Aorta (tissue), 5 donors: ENCODE measurements at regions not wholly inside any gene's neighbourhood (a gene's known extent, or its start where the extent isn't known, plus 50 kb on each side); places are given as distances from the start of the nearest gene placed in this dataset.

Experiments
- ATAC-seq: fragments of 200-7000 bp; cut with Tn5 transposase; one replicate; pipeline ENCODE4 v1.9.1; 2022; ENCODE audit warnings: moderate library complexity; ENCODE audit not compliant: low FRiP score
- DNase-seq, 2 donors: peaks; one replicate each; pipeline ENCODE4 v3.0.0-alpha.2; 2020
- H3K27ac ChIP-seq, 2 donors: one replicate each; pipeline ENCODE4 v1.5.1; 2013; ENCODE audit warnings: low read length in 2 of 2, mild to moderate bottlenecking in 2 of 2, moderate library complexity in 2 of 2, control low read depth in 1 of 2, inconsistent platforms in 1 of 2, low read depth in 1 of 2
- H3K27me3 ChIP-seq, 2 donors: one replicate each; pipeline ENCODE4 v1.6.1; 2013; ENCODE audit warnings: control low read depth in 1 of 2, low read length in 1 of 2, mild to moderate bottlenecking in 1 of 2, moderate library complexity in 1 of 2; ENCODE audit not compliant: insufficient read depth in 2 of 2, control insufficient read depth in 1 of 2
- H3K36me3 ChIP-seq, 2 donors: one replicate each; pipeline ENCODE4 v1.6.1; 2013; ENCODE audit warnings: control low read depth in 1 of 2, low read length in 1 of 2, mild to moderate bottlenecking in 1 of 2; ENCODE audit not compliant: insufficient read depth in 2 of 2, control insufficient read depth in 1 of 2
- H3K4me1 ChIP-seq, 2 donors: one replicate each; pipeline ENCODE4 v1.6.1; 2013; ENCODE audit warnings: low read length in 2 of 2, control low read depth in 1 of 2, mild to moderate bottlenecking in 1 of 2, moderate library complexity in 1 of 2; ENCODE audit not compliant: insufficient read depth in 2 of 2, control insufficient read depth in 1 of 2
- H3K4me3 ChIP-seq, 2 donors: one replicate each; pipeline ENCODE4 v1.5.1; 2013; ENCODE audit warnings: low read length in 2 of 2, control low read depth in 1 of 2, mild to moderate bottlenecking in 1 of 2
- H3K9me3 ChIP-seq: one replicate; pipeline ENCODE4 v1.6.1; 2013; ENCODE audit warnings: mild to moderate bottlenecking, low read length; ENCODE audit not compliant: control insufficient read depth
- WGBS, 2 donors: extraction: QIAGEN DNeasy Blood & Tissue Kit; methylation state at CpG; one replicate each; pipeline ENCODE4 v1.1.7; 2013; 5-methylcytosine and 5-hydroxymethylcytosine counted together
- intact Hi-C, 2 donors: fragments of 100-400 bp; cut with DNase I; formaldehyde crosslinking; loops; one replicate each; pipeline versions ENCODE4 v1.14.2 to v1.15.0; 2022
- donor health status: healthy with polysubstance abuse.
- donor health status: Bipolar disorder and iron deficiency.
- donor health status: DM: no; HTN: no; CAD: no.
- donor health status: DM: no; HTN: no; CAD: no.
- donor health status: DM: yes; HTN: yes; CAD: no.

DNA sequence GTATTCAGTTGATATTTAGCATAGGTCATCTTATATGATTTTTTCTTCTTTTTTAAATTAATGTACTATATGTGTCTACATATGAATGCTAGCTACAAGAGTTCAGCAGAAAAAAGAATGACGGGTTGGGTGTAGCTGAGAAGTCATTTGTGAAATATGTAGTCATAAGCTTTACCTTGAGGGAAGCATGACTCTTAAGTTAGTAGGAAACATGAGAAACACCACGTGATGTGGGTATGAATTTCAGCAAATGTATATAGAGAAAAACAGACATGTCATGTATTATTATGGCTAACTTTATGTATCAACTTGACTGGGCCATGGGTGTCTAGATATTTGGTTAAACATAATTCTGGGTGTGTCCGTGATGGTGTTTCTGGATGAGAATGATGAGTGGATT, 125.0 kb downstream of the RAP2B start:
- DNase-seq = no peak
- no peaks in the 10 kb centered on the region for H3K27me3 ChIP-seq
- H3K4me3 ChIP-seq = no peak overlapping the region
- WGBS, 2 donors = 94 to 99% methylated on average over 3 of the region's 3 CpGs
- intact Hi-C loops = loop anchor here in 1 of 2 donors (5.0 to 10.0 kb wide), 2 partner anchors 125 to 242 kb away; partner anchors contain the start of gene RAP2B
- no peak overlapping the region for H3K27ac ChIP-seq
- no peaks in the 10 kb centered on the region for H3K36me3 ChIP-seq
- H3K9me3 ChIP-seq = no peaks in the 10 kb centered on the region
- ATAC-seq = no peak
- no peaks in the 10 kb centered on the region for H3K4me1 ChIP-seq

GRCh38 chr3:153289334-153289808, 127.3 kb downstream of the RAP2B start:
- 33 to 40% methylated on average over 3 of the region's 3 CpGs for WGBS, 2 donors
- H3K9me3 ChIP-seq = no peaks in the 10 kb centered on the region
- H3K27me3 ChIP-seq = no peaks in the 10 kb centered on the region
- ATAC-seq (no peak), DNase-seq (no peak)
- intact Hi-C loops = loop anchor here in 1 of 2 donors (5.0 to 10.0 kb wide), 2 partner anchors 127 to 245 kb away; partner anchors contain the start of gene RAP2B
- H3K36me3 ChIP-seq = no peaks in the 10 kb centered on the region
- H3K27ac ChIP-seq = no peak overlapping the region
- no peak overlapping the region for H3K4me3 ChIP-seq
- H3K4me1 ChIP-seq = no peaks in the 10 kb centered on the region

GRCh38 chr3:153290268-153291015, 128.4 kb downstream of the RAP2B start:
- Histone ChIP-seq H3K27ac (no peak overlapping the region), H3K27me3 (no peaks in the 10 kb centered on the region), H3K4me3 (no peak overlapping the region), H3K9me3 (no peaks in the 10 kb centered on the region), H3K4me1 (no peaks in the 10 kb centered on the region), H3K36me3 (no peaks in the 10 kb centered on the region)
- intact Hi-C loops = loop anchor here in 1 of 2 donors (10.0 kb wide), 1 partner anchor 46 kb away; no protein-coding TSS in a partner anchor
- 64 to 65% methylated on average over 1 of the region's 1 CpG for WGBS, 2 donors
- no peak for DNase-seq
- no peak for ATAC-seq

DNA sequence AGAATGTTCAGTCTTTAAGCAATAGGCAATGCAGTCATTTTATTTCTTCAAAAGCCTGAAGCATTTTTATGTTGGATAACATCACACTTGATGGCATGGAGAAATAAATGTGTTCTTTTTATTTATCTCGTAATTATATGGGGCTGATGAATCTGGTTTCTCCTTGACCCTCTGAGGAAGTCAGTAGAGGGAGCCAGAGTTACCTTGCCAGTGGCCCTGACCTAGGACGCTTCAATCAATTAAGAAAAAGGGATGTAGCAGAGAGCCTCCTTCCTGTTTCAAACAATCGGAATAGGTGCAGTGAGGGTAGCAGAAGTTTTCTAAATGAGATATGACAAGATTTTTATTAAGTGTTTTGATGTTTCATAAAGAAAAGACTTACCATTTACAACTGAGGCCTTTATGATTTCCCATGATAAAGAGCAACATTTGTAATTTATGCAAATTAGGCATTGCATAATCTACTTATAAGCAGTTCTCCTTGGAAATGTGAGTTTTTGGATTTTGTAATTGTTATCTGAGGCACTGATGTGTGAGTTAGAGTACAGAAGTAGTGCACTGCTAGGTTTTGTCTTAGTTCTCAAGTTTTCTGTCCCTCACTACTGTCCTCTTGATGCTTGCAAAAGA, 129.1 kb downstream of the RAP2B start:
- DNase-seq (no peak), ATAC-seq (no peak)
- no peaks in the 10 kb centered on the region for H3K9me3 ChIP-seq
- H3K36me3 ChIP-seq = no peaks in the 10 kb centered on the region
- WGBS, 2 donors = 71 to 72% methylated on average over 3 of the region's 3 CpGs
- H3K27me3 ChIP-seq = no peaks in the 10 kb centered on the region
- no peak overlapping the region for H3K27ac ChIP-seq
- no peak overlapping the region for H3K4me3 ChIP-seq
- intact Hi-C loops = loop anchor here in 1 of 2 donors (10.0 kb wide), 1 partner anchor 46 kb away; no protein-coding TSS in a partner anchor
- H3K4me1 ChIP-seq = no peaks in the 10 kb centered on the region

DNA sequence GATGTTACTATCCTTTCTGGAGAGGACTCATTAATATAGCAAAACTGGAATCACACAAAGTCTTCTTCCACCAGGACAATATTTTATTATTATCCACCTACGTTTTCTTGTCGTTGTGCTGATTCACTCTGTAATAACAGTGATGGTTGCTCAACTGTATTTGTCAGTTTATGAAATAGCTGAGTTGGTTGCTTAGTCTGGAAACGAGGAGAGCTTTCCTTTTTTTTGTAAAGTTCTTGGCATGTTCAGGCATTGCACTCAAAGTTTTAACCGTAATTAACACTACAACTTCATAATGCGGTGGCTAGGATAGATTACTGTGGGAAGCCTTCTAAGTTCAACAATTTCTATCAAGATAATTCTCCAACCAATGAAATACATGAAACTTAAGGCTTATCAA, 131.2 kb downstream of the RAP2B start:
- H3K4me1 ChIP-seq = no peaks in the 10 kb centered on the region
- no peaks in the 10 kb centered on the region for H3K9me3 ChIP-seq
- no peak overlapping the region for H3K4me3 ChIP-seq
- no peaks in the 10 kb centered on the region for H3K27me3 ChIP-seq
- 19 to 20% methylated on average over 5 of the region's 5 CpGs for WGBS, 2 donors
- intact Hi-C loops = loop anchor here in 1 of 2 donors (10.0 kb wide), 1 partner anchor 48 kb away; no protein-coding TSS in a partner anchor
- DNase-seq (no peak), ATAC-seq (no peak)
- no peak overlapping the region for H3K27ac ChIP-seq
- H3K36me3 ChIP-seq = no peaks in the 10 kb centered on the region

DNA sequence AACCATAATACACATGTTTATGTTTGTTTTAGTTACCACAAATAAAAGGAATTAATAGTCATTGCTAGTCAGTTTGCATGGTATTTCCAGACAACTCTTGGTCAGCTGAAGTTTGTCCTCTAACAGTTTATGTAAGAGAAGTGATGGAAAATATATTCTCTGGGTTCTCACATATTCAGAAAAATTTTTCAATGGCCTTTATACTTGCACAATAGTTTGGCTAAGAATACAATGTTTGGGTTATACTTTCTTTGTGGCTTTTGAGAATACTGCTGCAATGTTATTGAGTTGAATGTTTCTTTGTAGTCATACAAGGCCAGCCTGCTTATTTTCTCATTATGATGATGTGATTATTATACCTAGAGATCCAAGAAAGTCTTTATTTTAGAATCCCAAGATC, 133.9 kb downstream of the RAP2B start:
- Histone ChIP-seq H3K4me1 (no peaks in the 10 kb centered on the region), H3K27ac (no peak overlapping the region), H3K9me3 (no peaks in the 10 kb centered on the region), H3K27me3 (no peaks in the 10 kb centered on the region), H3K36me3 (no peaks in the 10 kb centered on the region), H3K4me3 (no peak overlapping the region)
- ATAC-seq (no peak), DNase-seq (no peak)
- intact Hi-C loops = loop anchor here in 1 of 2 donors (10.0 kb wide), 1 partner anchor 51 kb away; no protein-coding TSS in a partner anchor

DNA sequence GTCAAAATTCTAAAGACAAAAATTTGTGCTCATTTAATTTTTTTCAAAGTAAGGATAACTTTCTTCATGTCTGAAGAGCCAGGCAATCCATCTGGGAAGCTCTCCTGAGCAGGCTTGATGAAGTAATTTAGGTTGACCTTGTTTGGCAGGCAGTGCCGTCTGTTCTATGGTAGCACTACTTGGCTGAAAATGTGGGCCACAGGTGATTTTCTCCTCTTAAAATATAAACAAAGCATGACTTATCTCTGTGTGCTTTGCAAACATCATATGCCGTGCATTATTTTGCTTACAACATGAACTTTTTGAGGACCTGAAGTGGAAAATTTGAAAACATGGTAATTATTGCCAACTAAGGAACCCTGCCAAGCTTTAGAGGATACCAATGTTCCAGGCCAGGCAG, 143.2 kb downstream of the RAP2B start:
- no peak for DNase-seq
- intact Hi-C loops = no loop called here
- WGBS, 2 donors = 22 to 26% methylated on average over 2 of the region's 2 CpGs
- H3K36me3 ChIP-seq = no peaks in the 10 kb centered on the region
- no peak for ATAC-seq
- H3K9me3 ChIP-seq = no peaks in the 10 kb centered on the region
- H3K4me1 ChIP-seq = no peaks in the 10 kb centered on the region
- H3K27ac ChIP-seq = no peak overlapping the region
- no peak overlapping the region for H3K4me3 ChIP-seq
- H3K27me3 ChIP-seq = no peaks in the 10 kb centered on the region

- intact Hi-C loops = no loop called here
Measured at GRCh38 chr3:153311541-153311940, 149.5 kb downstream of the RAP2B start.

More at GRCh38 chr3:153311541-153311940, 149.5 kb downstream of the RAP2B start:
- no peak for DNase-seq
- no peak for ATAC-seq
- Histone ChIP-seq H3K4me3 (no peak overlapping the region), H3K4me1 (no peaks in the 10 kb centered on the region), H3K27me3 (no peaks in the 10 kb centered on the region), H3K9me3 (no peaks in the 10 kb centered on the region), H3K36me3 (no peaks in the 10 kb centered on the region), H3K27ac (no peak overlapping the region)
- 43 to 52% methylated on average over 1 of the region's 1 CpG for WGBS, 2 donors
